Right renal cortex interstitium (tissue), 3 donors: ENCODE measurements at regions not wholly inside any gene's neighbourhood (a gene's known extent, or its start where the extent isn't known, plus 50 kb on each side); places are given as distances from the start of the nearest gene placed in this dataset.

Experiments
- DNase-seq, 3 donors: peaks; one replicate each; pipeline ENCODE4 v3.0.0-alpha.2; 2013; ENCODE audit warnings: low read depth in 3 of 3, low spot score in 2 of 3

DNA sequence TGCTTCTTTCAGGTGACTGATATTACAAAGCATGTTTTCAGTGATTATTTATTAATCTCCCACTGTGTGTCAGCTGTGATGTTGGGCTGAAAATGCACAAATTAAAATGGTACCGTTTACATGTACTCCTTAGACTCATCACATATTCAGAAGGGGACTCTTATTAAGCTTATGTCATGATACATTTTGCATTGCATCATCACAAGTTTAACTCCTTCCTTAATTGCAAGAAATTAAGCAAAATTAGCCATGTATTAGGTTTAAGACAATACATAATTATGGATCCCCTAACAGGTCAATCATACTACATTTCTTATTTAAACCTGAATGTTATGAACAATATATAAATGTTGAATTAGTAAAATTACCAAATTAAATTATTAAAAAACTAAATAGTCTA, 899.1 kb downstream of the TMEM182 start:
- DNase-seq, result no peak

DNA sequence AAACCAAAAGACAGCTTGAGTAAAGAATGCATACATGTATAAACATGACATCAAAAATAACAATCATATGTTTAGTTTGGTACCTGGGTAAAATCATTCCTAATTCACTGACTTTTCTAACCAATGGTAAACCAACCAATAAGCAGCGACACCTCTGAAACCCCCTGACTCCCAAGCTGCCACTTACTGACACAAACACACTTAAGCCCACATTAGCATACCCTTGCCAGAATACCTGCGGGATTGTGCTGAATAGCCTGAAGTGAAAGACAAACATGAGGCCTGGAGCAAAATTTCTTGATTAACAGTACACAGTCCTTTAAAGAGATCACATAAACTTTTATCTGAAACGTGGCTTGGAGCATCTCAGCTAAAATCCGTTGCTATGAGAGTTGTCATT, 902.9 kb downstream of the TMEM182 start:
- DNase-seq, result no peak

DNA sequence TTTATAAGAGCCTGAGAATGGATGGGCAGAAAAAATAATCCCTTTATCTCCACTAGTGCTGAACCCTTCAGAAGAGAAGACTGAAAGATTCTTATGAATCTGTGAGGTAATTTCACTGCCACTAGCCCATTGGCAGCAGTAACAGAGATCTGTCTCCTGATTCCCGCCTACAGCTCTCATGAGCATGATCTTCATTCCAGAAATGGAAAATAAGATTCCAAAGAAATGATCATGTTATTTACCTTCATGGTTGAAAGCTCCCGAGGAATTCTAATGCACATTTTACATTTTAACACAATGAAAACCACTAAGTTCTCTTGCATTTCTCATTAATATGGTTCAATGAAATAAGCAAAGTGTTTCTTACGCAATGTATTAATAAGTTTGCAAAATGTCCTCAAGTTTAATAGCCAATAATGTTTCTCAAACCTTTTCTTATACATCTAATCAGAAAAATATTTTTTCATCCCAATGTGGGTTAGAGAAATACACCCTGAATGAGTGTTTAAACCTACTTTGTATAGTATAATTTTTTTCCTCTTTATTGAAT, 905.6 kb downstream of the TMEM182 start:
- no peak for DNase-seq

DNA sequence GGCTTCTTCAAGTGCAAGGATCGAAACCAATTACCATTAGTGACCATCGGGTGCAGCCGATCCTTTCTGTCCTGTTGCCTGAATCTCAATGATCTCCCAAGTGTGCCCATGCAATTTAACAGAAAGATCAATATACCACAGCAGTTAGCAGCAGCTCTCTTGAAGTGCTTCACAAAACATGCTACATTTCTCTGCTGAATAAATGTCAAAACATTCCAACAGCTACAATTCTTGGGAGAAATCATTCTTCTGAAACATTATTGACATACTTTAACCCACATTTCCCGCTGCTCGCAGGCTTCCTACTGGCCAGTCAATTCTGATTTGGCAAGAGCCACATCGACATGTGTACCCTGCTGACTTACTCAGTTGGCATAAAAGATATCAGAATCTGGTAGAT, 907.7 kb downstream of the TMEM182 start:
- no peak for DNase-seq
